Psoas muscle (tissue), 7 donors: ENCODE measurements at regions not wholly inside any gene's neighbourhood (a gene's known extent, or its start where the extent isn't known, plus 50 kb on each side); places are given as distances from the start of the nearest gene placed in this dataset.

Source experiments
- ATAC-seq, 4 donors: fragments of 200-7000 bp; cut with Tn5 transposase; one replicate each; pipeline ENCODE4 v1.9.1; 2020; ENCODE audit warnings: moderate library complexity in 3 of 4, mild to moderate bottlenecking in 2 of 4
- DNase-seq, 2 donors: peaks; one replicate each; pipeline ENCODE4 v3.0.0-alpha.2; 2020
- H3K27ac ChIP-seq: fragments of 200-600 bp; one replicate; pipeline ENCODE4 v1.8.0; 2022
- H3K27me3 ChIP-seq, 3 donors: fragments of 200-600 bp in 1 of 3; one replicate each; pipeline versions ENCODE4 v1.6.1 to v1.8.0; 2013 to 2022; ENCODE audit warnings: low read length in 2 of 3, mild to moderate bottlenecking in 2 of 3, moderate library complexity in 1 of 3; ENCODE audit not compliant: insufficient read depth in 3 of 3
- H3K36me3 ChIP-seq, 2 donors: fragments of 200-600 bp in 1 of 2; one replicate each; pipeline versions ENCODE4 v1.6.1 to v1.8.0; 2013 to 2022; ENCODE audit warnings: low read depth in 1 of 2, mild to moderate bottlenecking in 1 of 2, moderate library complexity in 1 of 2; ENCODE audit not compliant: insufficient read depth in 1 of 2
- H3K4me1 ChIP-seq: fragments of 200-600 bp; one replicate; pipeline ENCODE4 v1.8.0; 2022
- H3K4me3 ChIP-seq: fragments of 200-600 bp; one replicate; pipeline ENCODE4 v1.8.0; 2022; ENCODE audit warnings: mild to moderate bottlenecking
- H3K9me3 ChIP-seq: fragments of 200-600 bp; one replicate; pipeline ENCODE4 v1.8.0; 2022
- WGBS, 3 donors: extraction: QIAGEN DNeasy Blood & Tissue Kit; methylation state at CpG; one replicate each; pipeline versions ENCODE4 v1.1.6 to v1.1.7; 2013; 5-methylcytosine and 5-hydroxymethylcytosine counted together
- intact Hi-C, 2 donors: fragments of 100-400 bp; cut with DNase I; formaldehyde crosslinking; loops; one replicate each; pipeline versions ENCODE4 v1.11.0 to v1.14.2; 2022
- TF ChIP-seq, protein P1 (sequence below): fragments of 200-600 bp; IDR thresholded peaks from one replicate; pipeline ENCODE4 v1.8.0; 2022; ENCODE audit warnings: antibody characterized with exemption
- donor health status: healthy with polysubstance abuse.
- donor health status: DM: no; HTN: no; CAD: no; lungs with moderate emphysema.
- donor health status: Bipolar disorder and iron deficiency.
- donor health status: healthy.
- donor health status: DM: yes; HTN: yes; CAD: no.
- donor health status: DM: no; HTN: no; CAD: no.
- donor health status: DM: yes; HTN: yes; CAD: no.

DNA sequence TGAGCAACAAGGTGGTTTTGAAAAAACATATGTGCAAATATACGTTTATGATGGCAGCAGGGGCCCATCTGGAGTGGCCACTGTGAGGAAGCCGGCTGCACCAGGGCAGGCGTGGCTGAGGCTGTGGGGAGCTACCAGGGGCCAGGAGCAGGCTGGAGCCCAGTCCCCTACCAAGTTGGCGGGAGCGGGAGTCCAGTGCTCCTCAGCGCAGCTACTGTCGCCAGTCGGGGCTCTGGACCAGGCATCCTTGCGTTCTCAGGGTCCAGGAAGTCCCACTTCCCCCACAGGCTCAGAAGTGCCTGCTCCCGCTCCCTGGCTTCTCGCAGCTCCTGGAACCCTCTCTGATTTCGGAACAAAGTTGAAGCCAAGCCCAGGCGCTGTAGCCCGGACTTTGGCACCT is 1377.5 kb upstream of the FLRT2 start:
- TF ChIP-seq, protein P1, sequence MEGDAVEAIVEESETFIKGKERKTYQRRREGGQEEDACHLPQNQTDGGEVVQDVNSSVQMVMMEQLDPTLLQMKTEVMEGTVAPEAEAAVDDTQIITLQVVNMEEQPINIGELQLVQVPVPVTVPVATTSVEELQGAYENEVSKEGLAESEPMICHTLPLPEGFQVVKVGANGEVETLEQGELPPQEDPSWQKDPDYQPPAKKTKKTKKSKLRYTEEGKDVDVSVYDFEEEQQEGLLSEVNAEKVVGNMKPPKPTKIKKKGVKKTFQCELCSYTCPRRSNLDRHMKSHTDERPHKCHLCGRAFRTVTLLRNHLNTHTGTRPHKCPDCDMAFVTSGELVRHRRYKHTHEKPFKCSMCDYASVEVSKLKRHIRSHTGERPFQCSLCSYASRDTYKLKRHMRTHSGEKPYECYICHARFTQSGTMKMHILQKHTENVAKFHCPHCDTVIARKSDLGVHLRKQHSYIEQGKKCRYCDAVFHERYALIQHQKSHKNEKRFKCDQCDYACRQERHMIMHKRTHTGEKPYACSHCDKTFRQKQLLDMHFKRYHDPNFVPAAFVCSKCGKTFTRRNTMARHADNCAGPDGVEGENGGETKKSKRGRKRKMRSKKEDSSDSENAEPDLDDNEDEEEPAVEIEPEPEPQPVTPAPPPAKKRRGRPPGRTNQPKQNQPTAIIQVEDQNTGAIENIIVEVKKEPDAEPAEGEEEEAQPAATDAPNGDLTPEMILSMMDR = no peak
- no peak overlapping the region for H3K4me3 ChIP-seq
- no peaks in the 10 kb centered on the region for H3K27me3 ChIP-seq
- intact Hi-C loops = no loop called here
- H3K27ac ChIP-seq = no peak overlapping the region
- no peak for ATAC-seq
- H3K4me1 ChIP-seq = no peaks in the 10 kb centered on the region
- no peak for DNase-seq
- WGBS, 3 donors = 92 to 95% (median 95%) methylated on average over 14 of the region's 14 CpGs
- H3K36me3 ChIP-seq = no peaks in the 10 kb centered on the region
- no peaks in the 10 kb centered on the region for H3K9me3 ChIP-seq

DNA sequence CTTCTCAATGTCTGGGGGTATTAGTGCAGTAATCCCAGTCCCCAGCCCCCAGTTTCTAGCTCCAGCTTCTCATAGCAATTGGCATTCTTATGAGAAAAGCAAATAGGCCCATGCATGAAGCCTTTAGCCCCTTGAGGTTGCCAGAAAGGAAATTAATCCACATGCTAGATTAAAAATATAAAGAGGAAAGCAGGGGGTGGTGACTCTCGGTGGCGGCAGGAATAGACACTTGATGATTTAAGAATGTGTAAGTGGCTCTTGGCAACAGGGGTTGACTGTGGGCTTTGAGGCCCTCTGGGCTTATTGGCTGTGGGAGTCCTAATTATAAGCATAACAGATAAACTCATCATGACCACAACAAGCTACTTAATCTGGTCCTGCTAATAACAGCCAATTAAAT is 1367.3 kb upstream of the FLRT2 start:
- TF ChIP-seq, protein P1 = no peak
- no peak for DNase-seq
- Histone ChIP-seq H3K4me3 (no peak overlapping the region), H3K36me3 (no peaks in the 10 kb centered on the region), H3K27me3 (no peaks in the 10 kb centered on the region), H3K4me1 (no peaks in the 10 kb centered on the region), H3K9me3 (no peaks in the 10 kb centered on the region), H3K27ac (no peak overlapping the region)
- no peak for ATAC-seq
- intact Hi-C loops = no loop called here
- 14 to 32% (median 27%) methylated on average over 2 of the region's 2 CpGs for WGBS, 3 donors

DNA sequence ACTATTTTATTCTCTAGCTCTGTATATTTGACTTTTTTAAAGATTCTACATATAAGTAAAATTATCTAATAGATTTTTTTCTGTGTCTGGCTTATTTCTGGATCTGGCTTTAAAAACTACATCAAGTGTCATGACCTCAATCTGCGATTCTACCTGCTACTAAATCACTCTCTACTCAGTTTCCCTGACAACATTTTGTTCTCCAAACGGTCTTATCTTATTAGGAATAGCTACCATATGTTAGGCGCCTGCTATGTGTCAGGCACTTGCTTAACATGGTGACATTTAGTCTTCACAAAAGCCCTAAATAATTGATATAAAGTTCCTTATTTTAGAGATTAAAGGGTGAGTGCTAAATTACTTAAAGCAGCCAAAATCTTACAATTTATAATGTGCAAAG is 1362.9 kb upstream of the FLRT2 start:
- Histone ChIP-seq H3K27me3 (no peaks in the 10 kb centered on the region), H3K9me3 (no peaks in the 10 kb centered on the region), H3K27ac (no peak overlapping the region), H3K4me3 (no peak overlapping the region), H3K36me3 (no peaks in the 10 kb centered on the region), H3K4me1 (no peaks in the 10 kb centered on the region)
- intact Hi-C loops = no loop called here
- DNase-seq (no peak), ATAC-seq (no peak)
- 70 to 75% (median 72%) methylated on average over 3 of the region's 3 CpGs for WGBS, 3 donors
- TF ChIP-seq, protein P1 = no peak

DNA sequence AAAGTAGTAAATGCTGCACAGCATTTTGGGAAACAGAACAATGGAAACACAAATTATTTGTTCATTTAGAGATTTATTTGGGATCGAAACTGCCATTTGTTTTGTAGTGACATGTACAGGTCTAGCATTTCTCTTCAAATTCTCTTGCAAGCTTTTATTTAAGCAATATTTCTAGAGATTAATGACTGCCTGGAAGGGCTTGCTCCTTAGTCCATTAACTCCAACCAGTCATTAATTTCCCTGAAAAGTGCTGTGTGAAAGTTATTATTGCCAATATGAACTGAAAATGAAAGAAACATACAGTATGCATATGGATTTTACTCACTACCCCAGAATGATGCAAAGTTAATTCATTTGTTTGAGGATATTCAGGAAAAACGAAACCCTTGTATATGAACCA is 1349.6 kb upstream of the FLRT2 start:
- Histone ChIP-seq H3K36me3 (no peaks in the 10 kb centered on the region), H3K27me3 (no peaks in the 10 kb centered on the region), H3K9me3 (no peaks in the 10 kb centered on the region), H3K4me3 (no peak overlapping the region), H3K27ac (no peak overlapping the region), H3K4me1 (no peaks in the 10 kb centered on the region)
- DNase-seq = no peak
- 89 to 94% (median 92%) methylated on average over 2 of the region's 2 CpGs for WGBS, 3 donors
- TF ChIP-seq, protein P1 = no peak
- no peak for ATAC-seq
- intact Hi-C loops = no loop called here

DNA sequence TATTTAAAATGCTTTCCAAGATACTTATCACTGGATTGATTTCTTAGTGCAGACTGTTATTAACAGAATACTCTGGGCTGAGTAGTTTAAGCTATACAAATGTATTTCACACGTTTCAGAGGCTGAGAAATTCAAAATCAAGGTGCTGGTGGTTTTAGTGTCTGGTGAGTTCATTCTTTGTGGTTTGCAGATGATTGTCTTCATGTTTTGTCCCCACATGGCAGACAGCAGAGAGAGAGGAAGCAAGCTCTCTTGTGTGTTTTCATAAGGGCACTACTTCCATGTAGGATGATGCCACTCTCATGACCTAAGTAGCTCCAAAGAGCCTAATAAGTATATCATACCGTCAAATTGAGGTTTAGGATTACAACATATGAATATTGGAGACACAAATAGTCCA is 1348.9 kb upstream of the FLRT2 start:
- 63 to 72% (median 67%) methylated on average over 2 of the region's 2 CpGs for WGBS, 3 donors
- TF ChIP-seq, protein P1 = no peak

More for the DNA sequence above, 1348.9 kb upstream of the FLRT2 start:
- no peak overlapping the region for H3K27ac ChIP-seq
- no peaks in the 10 kb centered on the region for H3K27me3 ChIP-seq
- H3K36me3 ChIP-seq = no peaks in the 10 kb centered on the region
- no peaks in the 10 kb centered on the region for H3K9me3 ChIP-seq
- DNase-seq (no peak), ATAC-seq (no peak)
- intact Hi-C loops = no loop called here
- H3K4me3 ChIP-seq = no peak overlapping the region
- no peaks in the 10 kb centered on the region for H3K4me1 ChIP-seq
